Ovary (tissue), 7 donors: ENCODE measurements at regions not wholly inside any gene's neighbourhood (a gene's known extent, or its start where the extent isn't known, plus 50 kb on each side); places are given as distances from the start of the nearest gene placed in this dataset.
A peak's percentile ranks its signal among the peaks of the same experiment; 100 is the strongest.

Experiments
- DNase-seq, 5 donors: peaks; one replicate each; pipeline ENCODE4 v3.0.0-alpha.2; 2019 to 2020
- H3K27ac ChIP-seq, 2 donors: fragments of 200-600 bp; one replicate each; pipeline versions ENCODE4 v1.5.1 to v1.8.0; 2019 to 2022
- H3K27me3 ChIP-seq: fragments of 200-600 bp; one replicate; pipeline ENCODE4 v1.8.0; 2022
- H3K36me3 ChIP-seq: fragments of 200-600 bp; sonication (generic); one replicate; pipeline ENCODE4 v1.5.1; 2019
- H3K4me1 ChIP-seq: one replicate; pipeline ENCODE4 v1.8.1; 2013; ENCODE audit warnings: mild to moderate bottlenecking, moderate library complexity; ENCODE audit not compliant: insufficient read depth
- H3K4me3 ChIP-seq: fragments of 200-600 bp; sonication (generic); one replicate; pipeline ENCODE4 v1.5.1; 2017
- H3K9me3 ChIP-seq, 2 donors: fragments of 200-600 bp in 1 of 2; sonication (generic) in 1 of 2; one replicate each; pipeline versions ENCODE4 v1.5.1 to v1.8.1; 2013 to 2019; ENCODE audit warnings: mild to moderate bottlenecking in 1 of 2, moderate library complexity in 1 of 2
- CTCF ChIP-seq, 3 donors: fragments of 450-650 bp in 2 of 3; fragments of 200-600 bp in 1 of 3; IDR thresholded peaks; one replicate each; pipeline versions ENCODE4 v1.5.1 to v1.8.0; 2016 to 2022; ENCODE audit warnings: antibody characterized with exemption in 3 of 3, mild to moderate bottlenecking in 1 of 3
- EP300 ChIP-seq: sonication (generic); formaldehyde crosslinking; IDR thresholded peaks from one replicate; pipeline ENCODE4 v1.6.1; 2017; ENCODE audit warnings: antibody characterized with exemption
- POLR2A ChIP-seq: fragments of 450-650 bp; IDR thresholded peaks from one replicate; pipeline ENCODE4 v1.6.1; 2017; ENCODE audit warnings: antibody characterized with exemption, mild to moderate bottlenecking, moderate library complexity
- WGBS, 3 donors: extraction: QIAGEN DNeasy Blood & Tissue Kit in 1 of 3; methylation state at CpG; one replicate each; pipeline versions ENCODE4 v1.1.5 to v1.1.7; 2013 to 2017; 5-methylcytosine and 5-hydroxymethylcytosine counted together
- intact Hi-C, 4 donors: fragments of 100-400 bp; cut with DNase I; formaldehyde crosslinking; loops; one replicate each; pipeline versions ENCODE4 v1.11.0 to v1.15.1; 2022 to 2023
- donor health status: DM: no; HTN: no; CAD: no; lungs with moderate emphysema.
- donor health status: DM: no; HTN: no; CAD: no.
- donor health status: Bipolar disorder and iron deficiency.
- donor health status: DM: no; HTN: no; CAD: no.
- donor health status: DM: yes; HTN: yes; CAD: no.

GRCh38 chr16:85372627-85373372 is 240.3 kb upstream of the GSE1 start:
- H3K4me1 ChIP-seq, result peaks cover 12% of the 10 kb centered on the region
- no peak overlapping the region for H3K4me3 ChIP-seq
- H3K27me3 ChIP-seq, result no peaks in the 10 kb centered on the region
- DNase-seq, result no peak
- no peaks in the 10 kb centered on the region for H3K9me3 ChIP-seq
- intact Hi-C loops, result no loop called here
- 81 to 84% (median 83%) methylated on average over 14 to 15 of the region's 15 CpGs for WGBS, 3 donors
- no peaks in the 10 kb centered on the region for H3K36me3 ChIP-seq
- no peak overlapping the region for H3K27ac ChIP-seq
- no peak for TF ChIP-seq EP300
- TF ChIP-seq CTCF (IDR thresholded peaks at IDR 0.05), result no peak
- no peak for TF ChIP-seq POLR2A

GRCh38 chr16:85373741-85374570 is 239.2 kb upstream of the GSE1 start:
- Histone ChIP-seq H3K4me1 (peaks cover 12% of the 10 kb centered on the region), H3K36me3 (no peaks in the 10 kb centered on the region), H3K9me3 (no peaks in the 10 kb centered on the region), H3K4me3 (no peak overlapping the region), H3K27ac (no peak overlapping the region), H3K27me3 (no peaks in the 10 kb centered on the region)
- intact Hi-C loops, result no loop called here
- WGBS, 3 donors, result 81 to 86% (median 82%) methylated on average over 41 of the region's 41 CpGs
- TF ChIP-seq CTCF (IDR thresholded peaks at IDR 0.05) (no peak), EP300 (no peak), POLR2A (no peak)
- DNase-seq, result no peak

GRCh38 chr16:85374571-85374872 is 238.6 kb upstream of the GSE1 start:
- no peak overlapping the region for H3K27ac ChIP-seq
- intact Hi-C loops, result no loop called here
- 28 to 46% (median 40%) methylated on average over 10 of the region's 10 CpGs for WGBS, 3 donors

GRCh38 chr16:85375282-85375681 is 237.8 kb upstream of the GSE1 start:
- TF ChIP-seq CTCF (IDR thresholded peaks at IDR 0.05) (no peak), EP300 (no peak), POLR2A (no peak)
- intact Hi-C loops, result no loop called here
- Histone ChIP-seq H3K27me3 (no peaks in the 10 kb centered on the region), H3K9me3 (no peaks in the 10 kb centered on the region), H3K36me3 (no peaks in the 10 kb centered on the region), H3K4me1 (peaks cover 12% of the 10 kb centered on the region), H3K4me3 (no peak overlapping the region), H3K27ac (no peak overlapping the region)
- DNase-seq, result no peak
- WGBS, 3 donors, result 93 to 98% (median 96%) methylated on average over 8 of the region's 8 CpGs

More at GRCh38 chr16:85374571-85374872, 238.6 kb upstream of the GSE1 start:
- no peaks in the 10 kb centered on the region for H3K36me3 ChIP-seq
- peak in 2 of 5 donors; percentile 59 to 69 for DNase-seq
- no peak for TF ChIP-seq CTCF (IDR thresholded peaks at IDR 0.05)
- TF ChIP-seq EP300, result no peak
- TF ChIP-seq POLR2A, result no peak
- H3K27me3 ChIP-seq, result no peaks in the 10 kb centered on the region
- peaks cover 12% of the 10 kb centered on the region for H3K4me1 ChIP-seq
- H3K4me3 ChIP-seq, result no peak overlapping the region
- H3K9me3 ChIP-seq, result no peaks in the 10 kb centered on the region
